HepG2 (cell line): ENCODE measurements at regions not wholly inside any gene's neighbourhood (a gene's known extent, or its start where the extent isn't known, plus 50 kb on each side); places are given as distances from the start of the nearest gene placed in this dataset.

Source experiments
- ATAC-seq: fragments of 200-7000 bp; cut with Tn5 transposase; 3 replicates; pipeline ENCODE4 v1.9.1; 2020; ENCODE audit warnings: mild to moderate bottlenecking, moderate library complexity
- BruUV-seq: library from RNA; stranded (reverse); fragments of 400-500 nt; replicated peaks from 2 replicates; lab custom pipeline; 2021; lab: Mats Ljungman, UMichigan
- CTCF ChIA-PET: fragments of 300-600 bp; formaldehyde crosslinking; extraction: SDS; loops from one replicate; lab custom pipeline; 2021; ENCODE audit warnings: low total read pairs, inconsistent platforms, low intra/inter-chr PET ratio; lab: Yijun Ruan, JAX
- POLR2A ChIA-PET: fragments of 350-600 bp; sonication (Branson Sonifier 250); formaldehyde crosslinking; loops from one replicate; lab custom pipeline; 2020; ENCODE audit warnings: antibody characterized with exemption, inconsistent platforms; lab: Yijun Ruan, JAX
- DNase-seq: peaks from one replicate; pipeline ENCODE4 v3.0.0-alpha.2; 2015; ENCODE audit warnings: low spot score
- FAIRE-seq: peaks from 3 replicates; lab custom pipeline; 2011; peaks lifted over from hg19 to GRCh38; lab: Jason Lieb, UNC
- H2AFZ ChIP-seq: one replicate; pipeline ENCODE4 v1.6.1; 2011; ENCODE audit warnings: low read length, inconsistent platforms
- H3K27ac ChIP-seq: fragments of 300-600 bp; 3 replicates; pipeline ENCODE4 v1.8.0; 2011; ENCODE audit warnings: mixed run types, mild to moderate bottlenecking, mixed read lengths, low read length, inconsistent platforms; ENCODE audit not compliant: insufficient read depth; ENCODE audit errors: extremely low read length
- H3K27me3 ChIP-seq, 2 experiments: fragments of 200-600 bp in 1 of 2; 2 replicates in 1 of 2; 3 replicates in 1 of 2; pipeline versions ENCODE4 v1.6.0 to v1.8.0; 2011; ENCODE audit warnings: low read length in 2 of 2, mild to moderate bottlenecking in 2 of 2, moderate library complexity in 2 of 2, inconsistent platforms in 1 of 2; ENCODE audit not compliant: insufficient read depth in 2 of 2, control insufficient read depth in 1 of 2
- H3K36me3 ChIP-seq, 2 experiments: fragments of 200-600 bp in 1 of 2; replicated peaks in 1 of 2; 2 replicates in 1 of 2; 3 replicates in 1 of 2; pipeline versions ENCODE4 v1.5.1 to v1.8.0; 2011; ENCODE audit warnings: low read length in 2 of 2, inconsistent platforms in 1 of 2; ENCODE audit not compliant: insufficient read depth in 2 of 2, control insufficient read depth in 1 of 2
- H3K4me1 ChIP-seq: 2 replicates; pipeline ENCODE4 v1.5.1; 2012; ENCODE audit warnings: low read length, inconsistent platforms; ENCODE audit not compliant: insufficient read depth
- H3K4me2 ChIP-seq: 2 replicates; pipeline ENCODE4 v1.6.0; 2011; ENCODE audit warnings: low read depth, low read length, inconsistent platforms
- H3K4me3 ChIP-seq, 3 experiments: fragments of 200-600 bp in 1 of 3; sonication (generic), shearing (Covaris generic) in 1 of 3; replicated peaks in 1 of 3; 2 replicates each; pipeline ENCODE4 v1.5.1; 2011 to 2016; ENCODE audit warnings: low read length in 3 of 3, inconsistent platforms in 2 of 3, low read depth in 2 of 3, mild to moderate bottlenecking in 2 of 3, control low read depth in 1 of 3, mixed read lengths in 1 of 3; ENCODE audit not compliant: insufficient read depth in 1 of 3
- H3K79me2 ChIP-seq: one replicate; pipeline ENCODE4 v1.6.1; 2011; ENCODE audit warnings: low read length, inconsistent platforms; ENCODE audit not compliant: insufficient read depth
- H3K9ac ChIP-seq: 2 replicates; pipeline ENCODE4 v1.6.0; 2011; ENCODE audit warnings: mild to moderate bottlenecking, low read depth, low read length, inconsistent platforms; ENCODE audit not compliant: insufficient read depth
- H3K9me3 ChIP-seq: 2 replicates; pipeline ENCODE4 v1.5.1; 2012; ENCODE audit warnings: mild to moderate bottlenecking, low read length
- H4K20me1 ChIP-seq: 2 replicates; pipeline ENCODE4 v1.6.0; 2011; ENCODE audit warnings: inconsistent platforms, mild to moderate bottlenecking, low read length, moderate library complexity; ENCODE audit not compliant: insufficient read depth
- PRDM10 ChIP-seq: sonication (generic); formaldehyde crosslinking; IDR thresholded peaks from 2 replicates; pipeline ENCODE4 v1.4.0; 2020; ENCODE audit warnings: low read depth, missing genetic modification reagents
- SALL2 ChIP-seq: sonication (generic); formaldehyde crosslinking; IDR thresholded peaks from 2 replicates; pipeline ENCODE4 v1.8.1; 2023; ENCODE audit warnings: mild to moderate bottlenecking, missing genetic modification reagents, inconsistent platforms
- ZNF574 ChIP-seq: sonication (generic); formaldehyde crosslinking; IDR thresholded peaks from 2 replicates; pipeline ENCODE4 v1.4.0; 2020; ENCODE audit warnings: missing genetic modification reagents
- WGBS: methylation state at CpG from one replicate; pipeline ENCODE4 v1.1.6; 2017; ENCODE audit warnings: low lambda C conversion rate; 5-methylcytosine and 5-hydroxymethylcytosine counted together
- in situ Hi-C: cut with HindIII; loops from 2 replicates; pipeline ENCODE4 v1.10.0; 2017; ENCODE audit warnings: low pct_unique_long_range_greater_than_20kb; ENCODE audit not compliant: extremely low pct_ligation_motif_present
- intact Hi-C: fragments of 100-400 bp; cut with micrococcal nuclease; formaldehyde crosslinking; loops from one replicate; pipeline ENCODE4 v1.10.0; 2022; ENCODE audit not compliant: unreplicated experiment

- H3K27me3 ChIP-seq = no peaks in the 10 kb centered on the region
- no peaks in the 10 kb centered on the region; the same call in 1 of the 2 replicates for H3K9me3 ChIP-seq
- intact Hi-C loops (no loop called here), in situ Hi-C loops (no loop called here)
- no peak overlapping the region for H2AFZ ChIP-seq
- H3K27ac ChIP-seq = no peak overlapping the region
- H3K4me1 ChIP-seq = no peaks in the 10 kb centered on the region
- DNase-seq (no peak), FAIRE-seq (no peak)
- no peaks in the 10 kb centered on the region for H3K79me2 ChIP-seq
- POLR2A ChIA-PET = no interaction called here
- H4K20me1 ChIP-seq = no peaks in the 10 kb centered on the region
- H3K4me2 ChIP-seq = no peak overlapping the region
- TF ChIP-seq SALL2 = no peak
- TF ChIP-seq ZNF574 = no peak
- TF ChIP-seq PRDM10 (CRISPR knock-in tag) = no peak
- TF ChIP-seq, all 625 proteins: peak for 0
- no peak overlapping the region for H3K9ac ChIP-seq
- no TSS peak for BruUV-seq
- CTCF ChIA-PET = no interaction called here
- H3K4me3 ChIP-seq = no peak overlapping the region
- H3K36me3 ChIP-seq = no peaks in the 10 kb centered on the region
- 0% methylated on average over 3 of the region's 3 CpGs for WGBS
- no peak for ATAC-seq
These were observed 266.3 kb upstream of the EPHA6 start for GRCh38 chr3:96548073-96548472.
